G401.6 (cell line): ENCODE measurements at regions not wholly inside any gene's neighbourhood (a gene's known extent, or its start where the extent isn't known, plus 50 kb on each side); places are given as distances from the start of the nearest gene placed in this dataset.

ENCODE experiments used
- FAIRE-seq: peaks from 2 replicates; lab custom pipeline; 2012; peaks lifted over from hg19 to GRCh38; lab: Jason Lieb, UNC

GRCh38 chr3:17945018-17945798 lies 202.8 kb upstream of the TBC1D5 start:
- no peak for FAIRE-seq

GRCh38 chr3:17942856-17943255 lies 200.4 kb upstream of the TBC1D5 start:
- FAIRE-seq, result no peak

GRCh38 chr3:17941766-17942165 lies 199.3 kb upstream of the TBC1D5 start:
- no peak for FAIRE-seq

- no peak for FAIRE-seq
Measured at GRCh38 chr3:17941152-17941551, 198.7 kb upstream of the TBC1D5 start.

GRCh38 chr3:17939157-17939556 lies 196.7 kb upstream of the TBC1D5 start:
- no peak for FAIRE-seq

- no peak for FAIRE-seq
Measured at GRCh38 chr3:17938313-17938712, 195.9 kb upstream of the TBC1D5 start.

- no peak for FAIRE-seq
Measured at GRCh38 chr3:17936736-17937480, 194.5 kb upstream of the TBC1D5 start.

GRCh38 chr3:17935222-17935621 lies 192.8 kb upstream of the TBC1D5 start:
- FAIRE-seq, result no peak

GRCh38 chr3:17932136-17932771 lies 189.8 kb upstream of the TBC1D5 start:
- FAIRE-seq, result no peak

- FAIRE-seq, result no peak
Measured at GRCh38 chr3:17931131-17931530, 188.7 kb upstream of the TBC1D5 start.

GRCh38 chr3:17928502-17929145 lies 186.2 kb upstream of the TBC1D5 start:
- no peak for FAIRE-seq

GRCh38 chr3:17927036-17927435 lies 184.6 kb upstream of the TBC1D5 start:
- FAIRE-seq, result no peak

GRCh38 chr3:17915341-17915740 lies 172.9 kb upstream of the TBC1D5 start:
- no peak for FAIRE-seq

GRCh38 chr3:17913359-17913758 lies 170.9 kb upstream of the TBC1D5 start:
- no peak for FAIRE-seq

- FAIRE-seq, result no peak
Measured at GRCh38 chr3:17911986-17912760, 169.7 kb upstream of the TBC1D5 start.

GRCh38 chr3:17910922-17911321 lies 168.5 kb upstream of the TBC1D5 start:
- FAIRE-seq, result no peak

GRCh38 chr3:17909714-17910113 lies 167.3 kb upstream of the TBC1D5 start:
- FAIRE-seq, result no peak

- FAIRE-seq, result no peak
Measured at GRCh38 chr3:17908399-17909191, 166.2 kb upstream of the TBC1D5 start.

GRCh38 chr3:17905996-17906395 lies 163.6 kb upstream of the TBC1D5 start:
- no peak for FAIRE-seq

GRCh38 chr3:17901893-17902292 lies 159.5 kb upstream of the TBC1D5 start:
- FAIRE-seq, result no peak

GRCh38 chr3:17894434-17895060 lies 152.1 kb upstream of the TBC1D5 start:
- FAIRE-seq, result no peak
